GM13977 (cell line): ENCODE measurements at regions not wholly inside any gene's neighbourhood (a gene's known extent, or its start where the extent isn't known, plus 50 kb on each side); places are given as distances from the start of the nearest gene placed in this dataset.

ENCODE experiments used
- DNase-seq: peaks from one replicate; pipeline ENCODE4 v3.0.0; 2012; ENCODE audit warnings: low spot score
- in situ Hi-C: fragments of 300-500 bp; cut with MboI; formaldehyde crosslinking; loops from one replicate; pipeline ENCODE4 v1.12.0; 2022; ENCODE audit warnings: low sequenced_read_pairs, low pct_unique_long_range_greater_than_20kb, mixed read lengths, inconsistent platforms; ENCODE audit not compliant: unreplicated experiment
- TF ChIP-seq, protein P1 (sequence below): IDR thresholded peaks from 2 replicates; pipeline ENCODE4 v1.5.1; 2012; ENCODE audit warnings: mild to moderate bottlenecking, control low read depth; ENCODE audit not compliant: insufficient read depth; ENCODE audit errors: extremely low read depth, missing control alignments

DNA sequence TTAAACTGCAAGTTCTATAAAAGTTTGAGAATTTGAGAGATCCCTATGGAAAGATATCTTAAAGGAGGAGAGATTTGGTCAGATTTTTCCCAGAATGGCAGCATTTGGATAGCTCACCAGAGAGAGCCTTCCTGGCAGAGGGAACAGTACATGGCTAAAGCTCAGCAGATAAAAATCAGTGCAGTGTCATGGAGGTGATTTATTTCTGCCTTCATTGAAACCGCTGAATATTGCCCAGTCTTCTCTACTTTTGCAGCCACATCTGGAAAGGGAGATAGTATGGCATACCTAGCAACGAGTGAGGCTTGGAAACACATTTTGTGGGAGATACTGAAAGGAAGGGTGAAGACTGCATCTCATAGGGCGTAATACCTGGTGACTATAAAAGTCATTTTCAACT is 155.2 kb downstream of the RFC3 start:
- DNase-seq, result no peak
- in situ Hi-C loops, result no loop called here
- TF ChIP-seq, protein P1, sequence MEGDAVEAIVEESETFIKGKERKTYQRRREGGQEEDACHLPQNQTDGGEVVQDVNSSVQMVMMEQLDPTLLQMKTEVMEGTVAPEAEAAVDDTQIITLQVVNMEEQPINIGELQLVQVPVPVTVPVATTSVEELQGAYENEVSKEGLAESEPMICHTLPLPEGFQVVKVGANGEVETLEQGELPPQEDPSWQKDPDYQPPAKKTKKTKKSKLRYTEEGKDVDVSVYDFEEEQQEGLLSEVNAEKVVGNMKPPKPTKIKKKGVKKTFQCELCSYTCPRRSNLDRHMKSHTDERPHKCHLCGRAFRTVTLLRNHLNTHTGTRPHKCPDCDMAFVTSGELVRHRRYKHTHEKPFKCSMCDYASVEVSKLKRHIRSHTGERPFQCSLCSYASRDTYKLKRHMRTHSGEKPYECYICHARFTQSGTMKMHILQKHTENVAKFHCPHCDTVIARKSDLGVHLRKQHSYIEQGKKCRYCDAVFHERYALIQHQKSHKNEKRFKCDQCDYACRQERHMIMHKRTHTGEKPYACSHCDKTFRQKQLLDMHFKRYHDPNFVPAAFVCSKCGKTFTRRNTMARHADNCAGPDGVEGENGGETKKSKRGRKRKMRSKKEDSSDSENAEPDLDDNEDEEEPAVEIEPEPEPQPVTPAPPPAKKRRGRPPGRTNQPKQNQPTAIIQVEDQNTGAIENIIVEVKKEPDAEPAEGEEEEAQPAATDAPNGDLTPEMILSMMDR, result no peak

DNA sequence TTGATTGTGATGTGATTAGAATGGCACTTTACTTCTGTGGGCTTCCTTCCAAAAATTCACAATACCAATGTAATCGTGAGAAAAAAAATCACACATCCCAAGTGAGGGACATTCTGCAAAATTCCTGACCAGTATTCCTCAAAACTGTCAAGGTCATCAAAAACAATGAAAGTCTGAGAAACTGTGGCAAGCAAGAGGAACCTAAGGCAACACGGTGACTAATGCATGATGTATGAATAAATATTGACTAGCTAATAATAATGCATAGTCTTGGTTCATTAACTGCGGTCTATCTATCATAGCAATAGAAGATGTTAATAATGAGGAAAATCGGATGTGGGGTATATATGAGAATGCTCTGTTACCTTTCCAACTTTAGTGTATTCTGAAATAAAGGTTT is 159.0 kb downstream of the RFC3 start:
- no peak for DNase-seq
- TF ChIP-seq, protein P1, result no peak
- in situ Hi-C loops, result no loop called here

DNA sequence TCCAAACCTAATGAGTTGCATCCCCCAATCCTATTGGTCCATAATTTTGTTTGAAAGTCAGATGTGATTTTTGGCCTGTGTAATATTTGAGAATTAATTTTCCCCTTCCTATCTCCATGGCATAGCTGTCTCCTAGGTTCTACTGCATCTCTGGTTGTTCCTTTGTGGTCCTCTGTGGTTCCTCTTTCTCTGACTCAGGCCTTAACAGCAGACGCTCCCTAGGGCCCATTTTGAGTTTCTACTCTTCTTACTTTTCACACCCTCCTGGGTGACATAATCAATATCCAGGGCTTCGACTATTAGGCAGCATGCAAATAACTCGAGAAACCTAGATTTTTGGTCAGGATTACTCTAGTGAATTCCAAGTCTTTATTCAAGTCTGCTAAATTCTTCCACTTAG is 160.7 kb downstream of the RFC3 start:
- no peak for DNase-seq
- in situ Hi-C loops, result no loop called here
- TF ChIP-seq, protein P1, result no peak

DNA sequence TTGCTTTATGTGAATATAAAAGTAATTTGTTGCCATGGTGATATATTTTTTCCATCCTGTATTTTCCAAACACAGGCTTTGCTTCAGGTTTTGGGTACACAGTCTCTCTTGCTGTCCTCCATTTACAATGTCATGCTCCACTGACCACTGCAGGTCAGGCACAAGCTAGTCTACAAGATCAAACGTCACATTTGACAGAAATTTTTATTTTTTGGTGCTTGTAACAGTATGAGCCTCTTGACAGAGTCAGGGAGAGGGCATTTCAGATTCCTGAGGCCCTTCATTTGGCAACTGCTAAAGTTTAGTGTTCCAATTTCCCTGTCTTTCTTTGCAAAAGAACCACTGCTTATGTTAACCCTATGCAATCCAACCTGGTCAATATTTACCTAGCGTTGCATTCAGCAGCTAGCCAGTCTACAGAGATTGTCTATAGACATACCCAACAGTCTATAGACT is 175.0 kb downstream of the RFC3 start:
- in situ Hi-C loops, result no loop called here
- DNase-seq, result no peak
- TF ChIP-seq, protein P1, result no peak

DNA sequence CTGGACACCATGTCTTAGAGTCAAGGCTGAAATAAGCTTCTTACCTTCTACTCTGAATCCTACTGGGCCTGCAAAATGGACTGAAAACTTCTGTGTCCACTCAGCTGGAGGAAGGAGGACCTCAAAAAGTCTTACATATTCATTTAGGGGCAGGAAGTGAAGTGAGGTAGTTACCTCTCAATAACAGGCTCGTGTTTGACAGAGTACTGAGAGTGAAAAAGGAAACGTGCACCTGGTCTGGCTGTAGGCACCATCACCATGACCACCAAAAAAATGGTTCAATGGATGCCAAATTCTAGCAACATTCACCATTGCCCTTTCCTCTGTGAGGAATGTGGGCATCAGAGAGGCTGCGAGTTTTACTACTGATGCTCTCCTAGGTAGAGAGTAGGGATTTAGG is 176.2 kb downstream of the RFC3 start:
- no peak for DNase-seq
- in situ Hi-C loops, result no loop called here
- TF ChIP-seq, protein P1, result no peak

DNA sequence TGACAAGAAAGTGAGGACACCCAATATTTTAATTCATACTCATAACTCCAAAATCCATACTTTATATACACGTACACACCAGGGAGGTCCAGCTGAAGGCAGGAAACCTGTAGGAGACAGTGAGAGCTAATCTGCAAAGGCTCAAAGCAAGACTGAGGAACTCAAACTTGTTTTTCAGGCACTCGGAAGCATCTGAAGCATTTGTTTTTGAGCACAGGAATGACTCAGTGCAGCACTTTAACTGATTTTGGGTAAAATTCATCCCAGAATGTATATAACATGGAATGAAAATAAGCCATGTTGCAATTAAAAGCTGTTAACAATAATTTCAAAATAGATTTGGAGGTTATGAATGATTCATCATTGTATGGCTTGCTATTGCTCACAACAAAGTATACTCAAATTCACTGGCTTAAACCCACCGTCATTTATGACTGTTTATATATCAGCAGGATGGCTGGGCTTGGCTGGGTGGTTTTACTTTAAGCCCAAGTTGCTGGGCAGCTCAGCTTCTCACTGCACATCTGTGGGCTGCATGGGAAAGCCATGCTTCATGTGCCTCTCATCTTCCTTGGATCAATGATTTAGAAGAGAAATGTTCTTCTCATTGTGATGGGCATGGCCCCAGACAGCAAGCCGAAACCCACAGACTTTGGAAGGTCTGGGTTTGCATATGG is 177.0 kb downstream of the RFC3 start:
- DNase-seq, result no peak
- in situ Hi-C loops, result no loop called here
- TF ChIP-seq, protein P1, result no peak
